HUES64 (cell line): ENCODE measurements at regions not wholly inside any gene's neighbourhood (a gene's known extent, or its start where the extent isn't known, plus 50 kb on each side); places are given as distances from the start of the nearest gene placed in this dataset.
"Not testable (repeated sequence)": the region's sequence is repeated elsewhere in the genome, so short reads cannot be mapped to it uniquely, and the experiment has no call there.

Source experiments
- H3K27ac ChIP-seq: 2 replicates; pipeline ENCODE4 v1.7.0; 2013; ENCODE audit warnings: low read depth, low read length, inconsistent platforms
- H3K27me3 ChIP-seq: 2 replicates; pipeline ENCODE4 v1.6.1; 2013; ENCODE audit warnings: mild to moderate bottlenecking, low read length; ENCODE audit not compliant: insufficient read depth
- H3K36me3 ChIP-seq: 2 replicates; pipeline ENCODE4 v1.6.1; 2013; ENCODE audit warnings: mild to moderate bottlenecking, low read length; ENCODE audit not compliant: insufficient read depth
- H3K4me1 ChIP-seq: 2 replicates; pipeline ENCODE4 v1.6.1; 2013; ENCODE audit warnings: mild to moderate bottlenecking, low read length, moderate library complexity; ENCODE audit not compliant: insufficient read depth
- H3K4me3 ChIP-seq: 2 replicates; pipeline ENCODE4 v1.5.1; 2013; ENCODE audit warnings: mild to moderate bottlenecking, low read length, moderate library complexity
- H3K9ac ChIP-seq: 2 replicates; pipeline ENCODE4 v1.6.1; 2013; ENCODE audit warnings: mild to moderate bottlenecking, low read depth, low read length
- H3K9me3 ChIP-seq: 2 replicates; pipeline ENCODE4 v1.6.1; 2013; ENCODE audit warnings: low read depth, low read length; ENCODE audit not compliant: insufficient read depth
- WGBS: fragments of 150-250, 120-280 bp; methylation state at CpG from one replicate; pipeline ENCODE4 v1.1.7; 2013; ENCODE audit warnings: missing lambda C conversion rate; 5-methylcytosine and 5-hydroxymethylcytosine counted together

GRCh38 chr18:67752211-67752610 is 235.7 kb upstream of the DSEL start:
- WGBS = 95% methylated on average over 1 of the region's 1 CpG
- not testable (repeated sequence) for H3K9me3 ChIP-seq, H3K36me3 ChIP-seq, H3K4me1 ChIP-seq, H3K4me3 ChIP-seq, H3K9ac ChIP-seq, H3K27ac ChIP-seq, H3K27me3 ChIP-seq

- Histone ChIP-seq H3K9me3 (peaks cover 5% of the 10 kb centered on the region; the same call in 1 of the 2 replicates), H3K27ac (no peak overlapping the region), H3K9ac (no peak overlapping the region), H3K4me1 (no peaks in the 10 kb centered on the region), H3K4me3 (no peak overlapping the region), H3K36me3 (no peaks in the 10 kb centered on the region), H3K27me3 (no peaks in the 10 kb centered on the region)
- WGBS = 100% methylated on average over 1 of the region's 1 CpG
Measured at GRCh38 chr18:67742954-67743353, 226.4 kb upstream of the DSEL start.

- H3K9ac ChIP-seq = no peak overlapping the region
- no peaks in the 10 kb centered on the region for H3K4me1 ChIP-seq
- no peak overlapping the region for H3K4me3 ChIP-seq
- no peaks in the 10 kb centered on the region for H3K27me3 ChIP-seq
- no peaks in the 10 kb centered on the region for H3K36me3 ChIP-seq
- peaks cover 5% of the 10 kb centered on the region; the same call in 1 of the 2 replicates for H3K9me3 ChIP-seq
- WGBS = 97% methylated on average over 7 of the region's 7 CpGs
- H3K27ac ChIP-seq = no peak overlapping the region
Measured at GRCh38 chr18:67742525-67742924, 226.0 kb upstream of the DSEL start.

- Histone ChIP-seq H3K27me3 (no peaks in the 10 kb centered on the region), H3K4me1 (no peaks in the 10 kb centered on the region), H3K4me3 (no peak overlapping the region), H3K9me3 (no peaks in the 10 kb centered on the region), H3K27ac (no peak overlapping the region), H3K36me3 (no peaks in the 10 kb centered on the region), H3K9ac (no peak overlapping the region)
- WGBS = 86% methylated on average over 6 of the region's 6 CpGs
Measured at GRCh38 chr18:67735506-67735905, 219.0 kb upstream of the DSEL start.

GRCh38 chr18:67733088-67733487 is 216.6 kb upstream of the DSEL start:
- WGBS = 94% methylated on average over 1 of the region's 1 CpG
- Histone ChIP-seq H3K4me1 (no peaks in the 10 kb centered on the region), H3K4me3 (no peak overlapping the region), H3K9me3 (no peaks in the 10 kb centered on the region), H3K9ac (no peak overlapping the region), H3K27me3 (no peaks in the 10 kb centered on the region), H3K27ac (no peak overlapping the region), H3K36me3 (no peaks in the 10 kb centered on the region)

GRCh38 chr18:67731851-67732250 is 215.3 kb upstream of the DSEL start:
- Histone ChIP-seq H3K4me1 (no peaks in the 10 kb centered on the region), H3K27me3 (no peaks in the 10 kb centered on the region), H3K36me3 (no peaks in the 10 kb centered on the region), H3K9ac (no peak overlapping the region), H3K27ac (no peak overlapping the region), H3K4me3 (no peak overlapping the region), H3K9me3 (no peaks in the 10 kb centered on the region)
- 91% methylated on average over 1 of the region's 1 CpG for WGBS

GRCh38 chr18:67730886-67731285 is 214.4 kb upstream of the DSEL start:
- Histone ChIP-seq H3K4me1 (no peaks in the 10 kb centered on the region), H3K9ac (no peak overlapping the region), H3K27me3 (no peaks in the 10 kb centered on the region), H3K4me3 (no peak overlapping the region), H3K27ac (no peak overlapping the region), H3K36me3 (no peaks in the 10 kb centered on the region), H3K9me3 (no peaks in the 10 kb centered on the region)
- WGBS = 93% methylated on average over 3 of the region's 4 CpGs

GRCh38 chr18:67728364-67728763 is 211.8 kb upstream of the DSEL start:
- Histone ChIP-seq H3K27me3 (no peaks in the 10 kb centered on the region), H3K9me3 (no peaks in the 10 kb centered on the region), H3K36me3 (no peaks in the 10 kb centered on the region), H3K4me3 (no peak overlapping the region), H3K9ac (no peak overlapping the region), H3K27ac (no peak overlapping the region), H3K4me1 (no peaks in the 10 kb centered on the region)
- 96% methylated on average over 1 of the region's 2 CpGs for WGBS

- Histone ChIP-seq H3K4me3 (no peak overlapping the region), H3K36me3 (no peaks in the 10 kb centered on the region), H3K9me3 (no peaks in the 10 kb centered on the region), H3K4me1 (no peaks in the 10 kb centered on the region), H3K27me3 (no peaks in the 10 kb centered on the region), H3K9ac (no peak overlapping the region), H3K27ac (no peak overlapping the region)
- WGBS = 46% methylated on average over 2 of the region's 2 CpGs
Measured at GRCh38 chr18:67726882-67727281, 210.4 kb upstream of the DSEL start.

GRCh38 chr18:67717800-67718199 is 201.3 kb upstream of the DSEL start:
- Histone ChIP-seq H3K27me3 (no peaks in the 10 kb centered on the region), H3K27ac (no peak overlapping the region), H3K4me3 (no peak overlapping the region), H3K9ac (no peak overlapping the region), H3K36me3 (no peaks in the 10 kb centered on the region), H3K4me1 (no peaks in the 10 kb centered on the region), H3K9me3 (no peaks in the 10 kb centered on the region)
- 80% methylated on average over 8 of the region's 8 CpGs for WGBS

GRCh38 chr18:67715567-67715966 is 199.0 kb upstream of the DSEL start:
- no peaks in the 10 kb centered on the region for H3K27me3 ChIP-seq
- no peak overlapping the region for H3K4me3 ChIP-seq
- no peaks in the 10 kb centered on the region for H3K9me3 ChIP-seq
- 50% methylated on average over 1 of the region's 2 CpGs for WGBS
- no peak overlapping the region for H3K9ac ChIP-seq
- no peak overlapping the region for H3K27ac ChIP-seq
- no peaks in the 10 kb centered on the region for H3K36me3 ChIP-seq
- H3K4me1 ChIP-seq = no peaks in the 10 kb centered on the region

GRCh38 chr18:67710639-67711038 is 194.1 kb upstream of the DSEL start:
- WGBS = 58% methylated on average over 2 of the region's 2 CpGs
- Histone ChIP-seq H3K27ac (no peak overlapping the region), H3K4me3 (no peak overlapping the region), H3K4me1 (no peaks in the 10 kb centered on the region), H3K9me3 (no peaks in the 10 kb centered on the region), H3K27me3 (no peaks in the 10 kb centered on the region), H3K9ac (no peak overlapping the region), H3K36me3 (no peaks in the 10 kb centered on the region)
